Right renal pelvis (tissue), 4 donors: ENCODE measurements at regions not wholly inside any gene's neighbourhood (a gene's known extent, or its start where the extent isn't known, plus 50 kb on each side); places are given as distances from the start of the nearest gene placed in this dataset.

Experiments
- DNase-seq, 4 donors: peaks; one replicate each; pipeline ENCODE4 v3.0.0-alpha.2; 2013; ENCODE audit warnings: low read depth in 4 of 4, low spot score in 3 of 4, missing footprints in 1 of 4

DNA sequence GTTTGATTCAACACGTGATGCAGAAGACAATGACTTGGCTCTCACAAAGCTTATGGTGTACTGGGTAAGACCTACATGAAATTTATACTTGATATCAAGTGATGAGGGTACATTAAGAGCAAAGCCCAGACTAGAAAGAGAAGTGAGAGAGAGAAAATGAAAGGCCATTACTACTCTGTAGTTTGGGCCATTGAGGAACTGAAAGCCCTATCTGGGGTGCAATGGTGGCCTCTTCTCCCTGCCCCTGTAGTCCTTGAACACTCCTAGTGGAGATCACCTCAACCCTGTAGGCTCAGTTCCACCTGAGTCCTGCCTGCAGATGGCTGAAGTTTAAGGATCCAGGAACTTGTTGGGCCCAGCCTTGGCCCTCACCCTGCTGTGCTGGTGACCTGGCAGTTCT, 569.8 kb upstream of the MEX3C start:
- no peak for DNase-seq

DNA sequence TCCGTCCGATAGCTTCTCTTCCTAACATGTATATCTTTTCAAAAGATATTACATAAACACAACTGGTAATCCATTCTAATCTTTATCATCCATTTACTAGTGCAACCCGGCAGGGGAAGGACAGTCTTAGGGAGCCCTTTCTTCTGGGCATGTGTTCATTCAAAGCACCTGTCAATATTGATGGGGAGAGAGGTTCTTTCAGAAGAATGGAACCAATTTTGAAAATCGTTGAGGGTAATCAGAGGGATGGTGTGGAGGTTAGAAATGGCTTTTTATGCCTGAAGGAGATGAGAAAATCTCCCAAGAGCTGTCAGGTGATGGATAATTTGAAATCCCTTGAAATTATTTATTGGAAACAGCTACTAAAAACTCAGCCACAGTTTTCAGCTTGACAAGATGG, 561.9 kb upstream of the DCC start:
- DNase-seq = no peak

DNA sequence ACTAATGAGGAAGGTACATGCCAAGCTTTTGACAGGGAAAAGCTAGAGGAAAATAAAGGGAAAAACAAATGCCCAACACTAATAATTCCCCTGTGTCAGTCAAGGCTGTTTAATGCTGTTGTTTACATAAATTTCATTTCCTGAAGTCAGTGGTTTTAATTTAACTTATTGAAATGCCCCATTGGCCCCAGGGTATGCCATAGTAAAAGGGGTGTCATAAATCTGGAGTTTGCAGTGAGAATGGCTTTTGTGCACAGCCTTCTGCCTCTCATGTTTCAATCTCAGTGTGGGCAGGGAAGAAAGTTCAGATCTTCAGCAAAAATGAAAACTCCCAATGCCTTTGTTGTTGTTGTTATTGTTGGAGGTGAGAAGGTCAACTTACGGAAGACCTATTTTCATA, 550.1 kb upstream of the DCC start:
- peak in 3 of 4 donors; percentile 0 to 41 (median 22) for DNase-seq

DNA sequence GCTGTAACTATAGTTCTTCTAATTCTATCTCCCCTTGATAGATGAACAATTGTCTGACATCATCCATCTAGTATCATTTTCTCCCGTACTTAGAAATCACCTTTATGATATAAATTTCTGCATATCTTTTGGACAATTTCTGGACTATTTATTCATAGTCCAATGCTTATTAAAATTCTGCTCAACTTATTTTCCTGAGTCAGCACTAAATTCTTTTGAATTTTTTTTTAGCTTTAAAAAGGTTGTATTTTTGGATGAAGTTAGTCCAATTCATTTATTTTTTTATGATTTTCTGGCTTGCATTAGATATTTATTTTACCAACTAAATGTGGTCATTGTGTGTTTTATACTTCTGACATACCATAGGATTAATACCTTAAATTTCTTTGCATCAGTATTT, 538.5 kb upstream of the DCC start:
- no peak for DNase-seq

DNA sequence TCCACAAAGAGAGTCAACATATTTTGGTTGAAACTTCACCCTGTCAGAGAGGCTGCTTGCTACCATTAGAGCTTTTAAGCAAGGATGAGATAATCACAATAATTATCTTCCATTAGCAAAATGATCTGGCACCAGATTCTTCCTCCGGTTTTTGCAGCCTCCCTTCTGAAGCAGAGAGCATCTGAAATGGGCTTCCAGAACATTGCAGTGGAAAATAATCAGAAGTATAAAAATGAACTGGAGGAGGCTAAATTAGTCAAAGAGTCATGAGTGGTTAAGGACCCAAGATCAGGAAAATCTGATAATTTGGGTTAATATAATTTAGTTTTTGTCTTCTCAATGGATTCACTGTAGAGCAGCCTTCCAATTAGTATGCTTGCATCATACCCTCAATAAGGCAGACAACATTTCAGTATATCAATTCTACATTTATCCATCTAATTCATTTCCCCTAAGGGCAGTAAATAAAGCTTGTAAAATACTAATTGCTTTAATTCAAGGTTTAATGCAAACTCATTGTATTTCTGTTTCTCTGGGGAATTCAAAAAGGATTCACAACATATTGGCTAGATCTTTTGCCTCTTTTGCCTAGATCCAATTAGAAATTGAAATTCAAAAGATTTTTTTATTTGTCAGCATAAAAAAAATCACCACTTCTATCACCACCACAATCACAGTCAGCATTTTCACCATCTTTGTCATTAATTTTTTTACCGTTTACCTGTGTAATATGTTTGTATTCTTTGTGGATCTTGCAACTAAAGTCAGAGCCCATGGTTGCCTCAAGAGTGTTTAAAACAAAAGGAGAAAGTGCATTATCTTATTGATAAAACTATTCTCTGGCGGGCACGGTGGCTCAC, 537.2 kb upstream of the DCC start:
- no peak for DNase-seq

DNA sequence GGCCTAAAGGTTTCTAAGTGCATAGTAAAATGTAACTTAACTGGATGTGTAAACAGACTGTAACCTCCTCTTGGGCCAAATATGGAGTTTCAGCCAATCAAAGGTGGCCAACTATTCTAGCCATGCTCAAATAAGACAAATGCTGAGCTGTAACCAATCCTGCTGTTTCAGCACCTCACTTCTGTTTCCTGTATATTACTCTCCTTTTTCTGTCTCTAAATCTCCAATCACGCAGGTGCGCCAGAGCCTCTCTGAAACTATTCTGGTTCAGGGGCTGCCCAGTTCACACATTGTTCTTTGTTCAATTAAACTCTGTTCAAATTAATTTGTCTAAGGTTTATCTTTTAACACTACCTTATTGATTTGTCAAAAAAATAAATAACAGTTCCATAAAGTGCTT, 532.7 kb upstream of the DCC start:
- no peak for DNase-seq

DNA sequence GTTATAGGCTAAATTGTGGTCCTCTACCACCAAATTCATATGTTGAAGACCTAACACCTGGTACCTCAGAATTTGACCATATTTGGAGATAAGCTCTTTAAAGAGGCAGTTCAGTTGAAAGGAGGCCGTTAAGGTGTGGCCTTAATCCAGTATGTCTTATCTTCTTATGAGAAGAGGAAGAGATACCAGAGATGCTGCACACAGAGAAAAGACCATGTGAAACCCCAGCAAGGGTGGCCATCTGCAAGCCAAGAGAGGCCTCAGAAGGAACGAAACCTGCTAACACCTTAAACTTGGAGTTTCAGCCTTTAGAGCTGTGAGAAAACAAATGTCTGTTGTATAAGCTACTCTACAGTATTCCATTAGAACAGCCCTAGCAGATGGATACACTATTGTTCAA, 528.1 kb upstream of the DCC start:
- no peak for DNase-seq

DNA sequence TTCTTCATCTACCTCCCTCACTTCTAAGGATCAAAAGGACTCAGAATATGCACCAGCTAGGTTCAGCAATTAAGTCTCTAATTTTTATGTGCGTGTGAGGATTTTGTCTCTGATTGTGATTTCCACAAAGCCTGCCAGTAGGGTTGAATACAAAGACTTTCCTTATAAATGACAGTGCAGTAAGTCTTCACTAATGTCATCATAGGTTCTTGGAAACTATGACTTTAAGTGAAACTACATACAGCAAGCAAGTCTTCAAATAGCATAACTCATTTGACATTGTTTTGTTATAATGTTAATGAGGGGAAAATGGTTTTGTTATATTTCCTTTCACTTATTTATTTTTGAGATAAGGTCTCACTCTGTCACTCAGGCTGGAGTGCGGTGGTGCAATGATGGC, 526.3 kb upstream of the DCC start:
- no peak for DNase-seq

DNA sequence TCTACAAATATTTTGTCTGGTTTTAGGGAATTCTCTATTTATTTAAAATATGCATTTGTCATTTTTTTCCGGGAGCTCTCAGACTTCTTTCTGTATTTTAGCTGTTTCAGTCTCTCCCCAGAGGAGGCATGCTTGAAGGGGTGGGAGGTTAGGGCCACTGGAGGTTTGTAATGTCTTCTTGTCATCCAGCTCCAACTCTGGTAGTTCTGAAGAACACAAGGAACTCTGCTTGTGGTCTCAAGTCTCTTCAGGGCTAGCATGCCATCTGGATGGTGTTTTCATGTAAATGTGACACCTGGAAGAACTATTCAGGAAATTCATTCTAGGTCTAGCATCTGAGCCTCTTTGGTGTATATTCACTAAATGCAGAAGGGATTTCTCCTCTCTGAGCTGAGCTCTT, 518.4 kb upstream of the DCC start:
- no peak for DNase-seq

DNA sequence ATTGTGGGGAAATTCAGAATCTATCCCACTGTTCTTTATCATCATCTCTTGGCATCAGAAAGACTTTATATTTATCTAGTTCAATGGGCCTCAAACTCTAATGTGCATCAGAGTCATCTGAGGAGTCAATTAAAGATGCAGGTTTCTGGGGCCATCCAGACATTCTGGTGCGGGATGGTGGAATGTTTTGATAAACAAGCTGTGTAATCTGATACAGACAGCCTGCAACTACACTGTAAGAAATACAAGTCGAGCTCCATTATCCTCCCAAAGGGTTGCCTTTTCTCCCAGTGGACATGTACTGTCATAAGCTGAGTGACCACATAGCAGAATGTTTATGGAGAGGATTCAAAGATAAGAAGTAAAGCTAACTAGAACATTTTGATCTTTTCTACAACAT, 515.3 kb upstream of the DCC start:
- DNase-seq = peak in 1 of 4 donors; percentile 20

DNA sequence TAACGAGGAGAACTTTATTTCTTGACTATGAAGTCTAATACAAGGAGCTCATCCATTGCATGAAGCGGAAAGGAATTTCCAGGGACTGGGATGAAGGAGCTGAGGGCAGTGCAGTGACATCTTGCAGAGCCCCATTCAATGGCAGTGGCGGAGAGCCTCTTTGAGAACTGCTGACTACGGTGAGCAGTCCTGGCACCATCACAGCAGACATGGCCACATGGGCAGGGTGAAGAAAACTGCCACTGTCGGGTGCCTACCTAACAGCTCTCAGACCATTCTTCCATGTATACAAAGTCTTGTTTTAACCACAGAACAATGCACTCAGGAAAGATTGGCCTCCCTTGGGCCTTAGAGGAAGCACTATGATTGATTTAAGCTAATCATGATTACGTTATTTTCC, 506.1 kb upstream of the DCC start:
- DNase-seq = no peak

DNA sequence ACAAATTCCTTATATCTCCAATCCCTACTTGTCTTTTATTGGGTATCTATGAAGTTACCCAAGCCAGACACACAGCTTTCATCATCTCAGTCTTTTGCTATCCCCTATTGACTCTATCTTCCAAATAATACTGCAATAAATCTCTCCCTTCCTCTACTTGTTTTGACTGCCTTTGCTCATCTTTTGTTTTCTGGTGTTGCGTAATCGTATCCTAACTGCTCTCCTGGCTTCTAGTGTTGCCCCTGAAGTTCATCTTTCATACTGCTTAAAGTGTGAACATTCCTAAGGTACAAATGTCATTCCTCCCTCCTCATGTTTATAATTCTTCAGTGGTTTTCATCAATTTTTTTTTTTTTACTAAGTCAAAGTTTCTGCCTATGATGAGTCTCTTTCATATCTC, 491.3 kb upstream of the DCC start:
- DNase-seq = no peak

DNA sequence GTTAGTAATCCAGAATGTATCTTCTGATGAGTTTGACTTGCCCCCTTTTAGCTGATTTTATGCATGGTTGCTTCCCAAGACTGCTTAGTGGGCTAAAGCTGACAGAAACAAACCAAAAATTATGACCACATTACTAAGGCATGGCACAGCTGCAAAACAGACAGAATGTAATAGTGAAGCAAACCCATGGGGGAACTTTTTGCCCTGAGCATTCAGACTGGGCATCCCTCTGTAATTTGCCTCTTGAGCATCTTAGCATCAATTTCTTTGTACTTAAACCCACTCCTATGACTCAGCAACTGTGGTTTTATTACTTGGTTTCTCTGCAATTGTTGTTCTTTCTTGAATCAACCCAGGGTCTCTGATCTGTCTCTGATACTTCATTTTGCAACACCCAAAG, 487.3 kb upstream of the DCC start:
- peak in 1 of 4 donors; percentile 5 for DNase-seq

DNA sequence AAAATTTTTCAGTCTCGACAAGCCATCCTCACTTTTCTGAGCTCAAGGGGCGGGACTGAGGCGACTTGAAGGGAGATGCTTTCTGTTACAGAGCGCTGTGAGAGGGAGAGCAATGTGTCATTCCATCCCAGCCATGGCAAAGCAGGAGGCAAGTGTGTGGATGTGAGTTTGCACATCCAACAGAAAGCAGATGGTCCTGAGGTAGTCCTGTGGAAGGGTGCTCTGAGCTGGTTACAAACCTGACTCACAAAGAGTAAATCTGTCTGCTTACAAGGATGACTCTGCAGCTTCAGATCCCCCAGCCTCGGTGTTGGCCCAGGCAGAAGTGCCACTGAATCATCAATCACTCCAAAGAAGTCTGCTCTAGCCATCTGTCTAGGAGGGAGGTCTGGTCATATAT, 482.0 kb upstream of the DCC start:
- DNase-seq = no peak

DNA sequence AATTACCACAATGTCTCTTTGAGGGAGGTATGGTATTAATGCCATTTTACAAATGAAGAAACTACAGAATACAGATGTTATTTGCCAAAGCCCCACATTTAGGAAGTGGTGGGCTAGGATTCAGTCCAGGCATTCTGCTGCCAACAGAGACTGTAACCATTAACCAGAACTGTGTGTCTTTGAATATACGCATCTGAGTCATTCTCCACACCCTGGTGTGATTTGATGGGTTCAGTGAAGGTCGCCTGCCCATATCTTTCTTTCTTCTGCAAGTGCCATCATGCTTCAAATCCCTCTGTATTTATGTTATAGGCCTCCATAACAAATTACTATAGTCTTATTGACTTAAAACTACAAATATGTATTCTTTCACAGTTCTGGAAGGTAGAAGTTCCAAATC, 479.0 kb upstream of the DCC start:
- DNase-seq = no peak

DNA sequence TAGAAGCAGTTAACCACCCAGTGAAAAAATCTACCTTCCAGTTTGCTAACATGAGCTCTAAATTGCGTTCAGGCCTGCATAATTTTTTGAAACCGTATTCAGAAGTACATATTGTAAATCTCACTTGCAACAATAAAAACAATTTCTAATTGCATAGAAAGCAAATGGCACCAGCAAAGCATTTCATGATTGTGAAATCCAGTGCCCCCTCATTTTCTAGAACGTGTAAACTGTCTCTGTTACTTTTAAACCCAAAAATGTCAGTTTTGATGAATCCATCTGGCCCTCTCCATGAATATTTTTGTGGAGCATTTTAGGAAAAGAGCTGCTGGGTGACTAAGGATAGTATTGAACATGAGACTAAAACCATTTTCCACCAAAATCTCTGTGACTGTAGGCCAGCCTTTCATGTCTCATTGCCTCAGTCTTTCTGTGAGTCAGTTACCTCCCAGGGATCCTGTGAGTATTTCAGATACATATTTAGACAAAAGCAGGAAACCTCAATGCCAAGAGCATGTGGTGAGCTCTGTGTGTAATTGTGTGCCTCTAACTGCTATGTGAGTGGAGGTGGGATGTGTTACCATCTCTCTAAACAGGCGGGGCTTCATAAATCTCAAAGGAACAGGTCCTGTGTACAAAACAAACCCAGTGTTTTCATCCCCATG, 477.8 kb upstream of the DCC start:
- DNase-seq = no peak

DNA sequence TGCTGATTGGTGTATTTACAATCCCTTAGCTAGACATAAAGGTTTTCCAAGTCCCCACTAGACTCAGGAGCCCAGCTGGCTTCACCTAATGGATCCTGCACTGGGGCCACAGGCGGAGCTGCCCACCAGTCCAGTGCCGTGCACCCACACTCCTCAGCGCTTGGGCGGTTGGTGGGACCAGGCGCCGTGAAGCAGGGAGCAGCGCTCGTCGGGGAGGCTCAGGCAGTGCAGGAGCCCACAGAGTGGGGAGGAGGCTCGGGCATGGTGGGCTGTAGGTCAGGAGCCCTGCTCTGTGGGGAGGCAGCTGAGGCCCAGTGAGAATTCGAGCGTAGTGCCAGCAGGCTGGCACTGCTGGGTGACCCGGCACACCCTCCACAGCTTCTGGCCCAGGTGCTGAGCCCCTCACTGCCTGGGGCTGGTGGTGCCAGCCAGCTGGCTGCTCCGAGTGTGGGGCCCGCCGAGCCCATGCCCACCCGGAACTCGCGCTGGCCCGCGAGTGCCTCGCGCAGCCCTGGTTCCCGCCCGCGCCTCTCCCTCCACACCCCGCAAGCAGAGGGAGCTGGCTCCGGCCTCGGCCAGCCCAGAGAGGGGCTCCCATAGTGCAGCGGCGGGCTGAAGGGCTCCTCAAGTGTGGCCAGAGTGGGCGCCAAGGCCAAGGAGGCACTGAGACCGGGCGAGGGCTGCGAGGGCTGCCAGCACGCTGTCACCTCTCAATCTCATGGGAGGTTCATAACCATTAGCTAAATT, 475.6 kb upstream of the DCC start:
- no peak for DNase-seq

DNA sequence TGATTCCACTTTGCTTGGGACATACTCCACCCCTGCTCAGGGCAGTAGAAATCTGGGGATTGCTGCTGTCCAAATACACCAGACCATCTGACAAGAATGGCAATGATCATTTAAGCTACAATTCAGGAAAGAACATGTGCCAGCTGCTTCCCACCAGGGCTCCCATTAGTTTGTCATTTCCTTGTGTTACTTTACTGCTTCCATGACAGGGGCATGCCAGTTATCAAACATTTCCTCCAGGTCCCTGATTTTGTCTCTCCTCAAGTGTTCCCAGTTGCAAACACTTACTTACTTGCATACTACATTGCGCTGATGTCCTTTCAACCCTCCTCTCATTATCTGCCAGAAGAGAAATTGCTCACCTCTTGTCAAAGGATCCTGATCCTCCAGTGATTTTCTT, 474.5 kb upstream of the DCC start:
- DNase-seq = no peak

DNA sequence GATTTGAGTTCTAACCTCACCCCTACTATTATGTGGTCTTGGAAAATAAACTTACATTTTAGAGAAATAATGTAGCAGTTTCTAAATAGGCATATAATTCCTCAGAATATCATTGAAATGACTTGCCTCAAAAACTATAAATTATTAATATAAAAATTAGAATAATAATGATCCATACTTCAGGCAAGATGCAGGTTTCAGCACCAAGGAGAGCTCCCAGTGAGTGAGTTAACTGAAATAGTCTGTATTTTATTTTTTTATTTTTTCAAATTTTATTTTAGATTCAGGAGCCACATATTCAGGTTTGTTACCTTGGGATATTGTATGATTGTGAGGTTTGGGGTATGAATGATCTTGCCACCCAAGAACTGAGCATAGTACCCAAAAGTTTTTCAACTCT, 472.2 kb upstream of the DCC start:
- DNase-seq = peak in 2 of 4 donors; percentile 11 to 18

DNA sequence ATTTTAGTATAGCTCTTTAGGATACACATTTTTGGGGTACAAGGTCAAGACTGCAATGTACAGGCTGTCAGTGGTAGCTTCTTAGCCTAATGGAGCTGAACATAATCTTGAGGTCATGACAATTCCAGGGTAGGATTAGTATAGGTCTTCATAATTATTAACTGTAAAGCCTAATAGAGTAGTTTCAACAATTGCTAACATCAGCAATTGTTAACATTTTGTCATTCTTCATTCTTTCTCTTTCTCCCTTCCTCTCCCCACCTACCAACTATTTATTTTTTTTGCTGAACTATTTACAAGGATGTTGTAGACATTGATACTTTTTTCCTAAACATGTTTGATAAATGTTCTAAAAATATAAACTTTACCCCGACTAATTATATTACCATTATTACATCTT, 461.3 kb upstream of the DCC start:
- DNase-seq = no peak

DNA sequence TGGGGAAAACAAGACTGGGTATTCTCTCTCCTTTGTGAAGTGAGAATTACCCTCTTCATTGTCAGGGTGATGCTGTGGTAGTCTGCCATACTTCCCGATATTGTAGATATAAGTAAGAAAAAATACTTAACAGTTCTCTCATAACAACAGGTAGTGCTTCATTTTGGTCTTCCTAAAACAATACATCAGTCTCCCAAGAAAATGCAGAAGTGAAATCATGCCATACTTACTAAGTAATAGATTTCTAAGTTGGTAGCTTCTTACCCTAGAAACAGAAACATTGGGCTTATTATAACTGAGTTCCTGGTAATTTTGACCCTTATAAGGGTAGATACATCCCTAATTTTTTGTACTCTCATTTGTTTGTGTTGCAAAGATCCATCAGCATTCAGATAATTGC, 460.7 kb upstream of the DCC start:
- no peak for DNase-seq

DNA sequence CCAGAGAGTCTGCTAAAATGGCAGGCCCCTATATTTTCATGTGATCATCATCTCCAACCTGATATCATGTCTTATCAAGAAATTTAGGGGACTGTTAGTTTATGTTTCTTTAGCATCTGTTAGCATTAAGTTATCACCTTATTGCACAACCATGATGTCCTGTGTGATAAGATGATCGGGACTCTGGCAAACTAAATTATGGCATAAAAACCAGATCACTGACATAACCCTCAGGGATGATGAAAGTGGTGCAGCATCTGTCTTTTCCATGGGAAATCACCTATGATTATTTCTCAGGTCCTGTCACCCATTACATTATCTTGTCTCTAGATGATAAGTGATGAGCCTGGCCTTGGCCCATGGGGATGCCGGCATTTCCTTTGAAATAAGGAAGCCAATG, 458.6 kb upstream of the DCC start:
- no peak for DNase-seq
